H9 (cell line): ENCODE measurements at regions not wholly inside any gene's neighbourhood (a gene's known extent, or its start where the extent isn't known, plus 50 kb on each side); places are given as distances from the start of the nearest gene placed in this dataset.

ENCODE experiments used
- DNase-seq: peaks from one replicate; pipeline ENCODE4 v3.0.0-alpha.2; 2017
- H2AFZ ChIP-seq: one replicate; pipeline ENCODE4 v1.6.1; 2013; ENCODE audit warnings: mild to moderate bottlenecking, low read length, control low read depth, moderate library complexity
- H2AK5ac ChIP-seq: 2 replicates; pipeline ENCODE4 v1.6.1; 2013; ENCODE audit warnings: low read length, control low read depth, mixed read lengths; ENCODE audit not compliant: insufficient read length
- H2BK120ac ChIP-seq: one replicate; pipeline ENCODE4 v1.6.1; 2013; ENCODE audit warnings: low read depth, mild to moderate bottlenecking, low read length, control low read depth, inconsistent platforms; ENCODE audit not compliant: poor library complexity, severe bottlenecking
- H2BK12ac ChIP-seq: 2 replicates; pipeline ENCODE4 v1.6.1; 2013; ENCODE audit warnings: low read length, control low read depth, mixed read lengths, low read depth; ENCODE audit not compliant: insufficient read length
- H2BK15ac ChIP-seq: 2 replicates; pipeline ENCODE4 v1.6.1; 2013; ENCODE audit warnings: low read depth, low read length, control low read depth
- H2BK20ac ChIP-seq: one replicate; pipeline ENCODE4 v1.6.1; 2013; ENCODE audit warnings: low read depth, mild to moderate bottlenecking, low read length, control low read depth, inconsistent platforms; ENCODE audit not compliant: poor library complexity, severe bottlenecking
- H2BK5ac ChIP-seq: 2 replicates; pipeline ENCODE4 v1.6.1; 2013; ENCODE audit warnings: low read length, control low read depth, mixed read lengths; ENCODE audit not compliant: insufficient read length
- H3K14ac ChIP-seq: 2 replicates; pipeline ENCODE4 v1.6.1; 2013; ENCODE audit warnings: low read length, control low read depth; ENCODE audit not compliant: insufficient read depth
- H3K18ac ChIP-seq: 2 replicates; pipeline ENCODE4 v1.6.1; 2013; ENCODE audit warnings: low read depth, mild to moderate bottlenecking, mixed read lengths, low read length, control low read depth; ENCODE audit not compliant: insufficient read length
- H3K23ac ChIP-seq: 2 replicates; pipeline ENCODE4 v1.6.1; 2013; ENCODE audit warnings: low read length, control low read depth, mixed read lengths, low read depth; ENCODE audit not compliant: insufficient read length
- H3K23me2 ChIP-seq: 2 replicates; pipeline ENCODE4 v1.6.1; 2013; ENCODE audit warnings: low read depth, mild to moderate bottlenecking, mixed read lengths, low read length, control low read depth; ENCODE audit not compliant: insufficient read length, poor library complexity, severe bottlenecking
- H3K27ac ChIP-seq: 2 replicates; pipeline ENCODE4 v1.5.1; 2013; ENCODE audit warnings: low read length, control low read depth, mixed read lengths, low read depth; ENCODE audit not compliant: insufficient read length
- H3K27me3 ChIP-seq: 2 replicates; pipeline ENCODE4 v1.6.1; 2013; ENCODE audit warnings: low read length, control low read depth, inconsistent platforms; ENCODE audit not compliant: insufficient read depth
- H3K4ac ChIP-seq: 2 replicates; pipeline ENCODE4 v1.6.1; 2013; ENCODE audit warnings: low read depth, mild to moderate bottlenecking, control low read depth, inconsistent platforms, low read length, moderate library complexity
- H3K4me1 ChIP-seq: 2 replicates; pipeline ENCODE4 v1.6.1; 2013; ENCODE audit warnings: low read length, control low read depth, inconsistent platforms; ENCODE audit not compliant: insufficient read depth
- H3K4me2 ChIP-seq: 2 replicates; pipeline ENCODE4 v1.6.1; 2013; ENCODE audit warnings: low read length, control low read depth, mixed read lengths; ENCODE audit not compliant: insufficient read length, insufficient read depth
- H3K56ac ChIP-seq: 2 replicates; pipeline ENCODE4 v1.6.1; 2013; ENCODE audit warnings: low read depth, mild to moderate bottlenecking, mixed read lengths, low read length, control low read depth; ENCODE audit not compliant: insufficient read length
- H3K79me1 ChIP-seq: 2 replicates; pipeline ENCODE4 v1.6.1; 2013; ENCODE audit warnings: low read depth, mild to moderate bottlenecking, moderate library complexity, low read length, control low read depth, inconsistent platforms; ENCODE audit not compliant: insufficient read depth, poor library complexity, severe bottlenecking
- H3K79me2 ChIP-seq: 2 replicates; pipeline ENCODE4 v1.6.1; 2013; ENCODE audit warnings: low read length, control low read depth, inconsistent platforms; ENCODE audit not compliant: insufficient read depth
- H3K9ac ChIP-seq: 2 replicates; pipeline ENCODE4 v1.6.1; 2013; ENCODE audit warnings: low read length, control low read depth, mixed read lengths; ENCODE audit not compliant: insufficient read length; ENCODE audit errors: extremely low read depth
- H3K9me3 ChIP-seq: one replicate; pipeline ENCODE4 v1.6.1; 2013; ENCODE audit warnings: low read depth, low read length, inconsistent platforms; ENCODE audit not compliant: control insufficient read depth
- H3T11ph ChIP-seq: one replicate; pipeline ENCODE4 v1.6.1; 2013; ENCODE audit warnings: mild to moderate bottlenecking, low read length, control low read depth, inconsistent platforms
- H4K20me1 ChIP-seq: one replicate; pipeline ENCODE4 v1.6.1; 2013; ENCODE audit not compliant: control insufficient read depth, insufficient read length, insufficient read depth
- H4K5ac ChIP-seq: 2 replicates; pipeline ENCODE4 v1.6.1; 2013; ENCODE audit warnings: low read depth, mild to moderate bottlenecking, mixed read lengths, low read length, control low read depth; ENCODE audit not compliant: insufficient read length
- H4K8ac ChIP-seq: replicated peaks from 2 replicates; pipeline ENCODE4 v1.6.1; 2013; ENCODE audit warnings: low read length, control low read depth, mixed read lengths, low read depth; ENCODE audit not compliant: insufficient read length
- H4K91ac ChIP-seq: 2 replicates; pipeline ENCODE4 v1.6.1; 2013; ENCODE audit warnings: low read depth, mild to moderate bottlenecking, moderate library complexity, mixed read lengths, low read length, control low read depth; ENCODE audit not compliant: insufficient read length
- H3K27ac Mint-ChIP-seq, 3 experiments: 2 replicates in 2 of 3; 3 replicates in 1 of 3; pipeline ENCODE4 v1.8.0; 2020 to 2021; ENCODE audit warnings: mixed read lengths in 3 of 3, mild to moderate bottlenecking in 1 of 3, moderate library complexity in 1 of 3
- H3K27me3 Mint-ChIP-seq: 2 replicates; pipeline ENCODE4 v1.8.0; 2021; ENCODE audit warnings: low read depth, mild to moderate bottlenecking, moderate library complexity, mixed read lengths
- H3K36me3 Mint-ChIP-seq, 3 experiments: 2 replicates in 2 of 3; 3 replicates in 1 of 3; pipeline ENCODE4 v1.8.0; 2020 to 2021; ENCODE audit warnings: low read depth in 3 of 3, mixed read lengths in 3 of 3; ENCODE audit not compliant: insufficient read depth in 1 of 3
- H3K4me1 Mint-ChIP-seq, 2 experiments: 2 replicates each; pipeline ENCODE4 v1.8.0; 2020; ENCODE audit warnings: mixed read lengths in 2 of 2
- H3K4me3 Mint-ChIP-seq, 2 experiments: 2 replicates in 1 of 2; 3 replicates in 1 of 2; pipeline ENCODE4 v1.8.0; 2020 to 2021; ENCODE audit warnings: mild to moderate bottlenecking in 2 of 2, mixed read lengths in 2 of 2, moderate library complexity in 1 of 2
- H3K9me3 Mint-ChIP-seq, 2 experiments: 2 replicates in 1 of 2; 3 replicates in 1 of 2; pipeline ENCODE4 v1.8.0; 2020; ENCODE audit warnings: mild to moderate bottlenecking in 2 of 2, mixed read lengths in 2 of 2, moderate library complexity in 1 of 2
- WGBS: extraction: QIAGEN DNeasy Blood & Tissue Kit; methylation state at CpG from one replicate; pipeline ENCODE4 v1.1.7; 2013; ENCODE audit warnings: missing lambda C conversion rate, low lambda C conversion rate, mixed read lengths; ENCODE audit not compliant: insufficient read length; ENCODE audit errors: extremely low coverage; 5-methylcytosine and 5-hydroxymethylcytosine counted together
- TF ChIP-seq, protein P1 (sequence below): fragments of 200-600 bp; sonication (generic); conservative IDR thresholded peaks from 3 replicates; pipeline ENCODE4 v1.8.0; 2021; ENCODE audit warnings: antibody characterized with exemption, mild to moderate bottlenecking

- H3K27me3 Mint-ChIP-seq = peaks cover 9% of the 10 kb centered on the region
These were observed 219.2 kb upstream of the LRFN2 start for GRCh38 chr6:40806256-40806864.

More at GRCh38 chr6:40806256-40806864, 219.2 kb upstream of the LRFN2 start:
- Histone ChIP-seq H3K18ac (no peak overlapping the region), H2BK20ac (no peak overlapping the region), H3K9me3 (no peaks in the 10 kb centered on the region), H3K79me2 (no peaks in the 10 kb centered on the region), H4K5ac (no peak overlapping the region), H3K27ac (no peak overlapping the region), H3K23ac (no peak overlapping the region), H3K79me1 (no peaks in the 10 kb centered on the region), H3K56ac (no peak overlapping the region), H4K91ac (no peak overlapping the region), H4K8ac (no peak overlapping the region), H2AFZ (no peak overlapping the region), H4K20me1 (no peaks in the 10 kb centered on the region), H3K9ac (no peak overlapping the region), H2BK15ac (no peak overlapping the region), H2BK5ac (no peak overlapping the region), H3K27me3 (no peaks in the 10 kb centered on the region), H2BK12ac (no peak overlapping the region), H3T11ph (no peak overlapping the region), H3K4ac (no peak overlapping the region), H3K4me1 (no peaks in the 10 kb centered on the region), H3K4me2 (no peak overlapping the region), H3K14ac (no peak overlapping the region), H2BK120ac (no peak overlapping the region), H3K23me2 (no peaks in the 10 kb centered on the region), H2AK5ac (no peak overlapping the region)
- Mint-ChIP-seq H3K36me3 (no peaks in the 10 kb centered on the region), H3K4me3 (no peak overlapping the region), H3K9me3 (no peaks in the 10 kb centered on the region), H3K4me1 (peaks cover 0 to 3% of the 10 kb centered on the region in 2 experiments; a peak in 2 of 4 replicates), H3K27ac (peak overlapping the region in 2 of 3 experiments; percentile 13 to 48; a peak in 2 of 7 replicates)
- WGBS = no CpG with 5 or more reads among the region's 7 CpGs
- TF ChIP-seq, protein P1, sequence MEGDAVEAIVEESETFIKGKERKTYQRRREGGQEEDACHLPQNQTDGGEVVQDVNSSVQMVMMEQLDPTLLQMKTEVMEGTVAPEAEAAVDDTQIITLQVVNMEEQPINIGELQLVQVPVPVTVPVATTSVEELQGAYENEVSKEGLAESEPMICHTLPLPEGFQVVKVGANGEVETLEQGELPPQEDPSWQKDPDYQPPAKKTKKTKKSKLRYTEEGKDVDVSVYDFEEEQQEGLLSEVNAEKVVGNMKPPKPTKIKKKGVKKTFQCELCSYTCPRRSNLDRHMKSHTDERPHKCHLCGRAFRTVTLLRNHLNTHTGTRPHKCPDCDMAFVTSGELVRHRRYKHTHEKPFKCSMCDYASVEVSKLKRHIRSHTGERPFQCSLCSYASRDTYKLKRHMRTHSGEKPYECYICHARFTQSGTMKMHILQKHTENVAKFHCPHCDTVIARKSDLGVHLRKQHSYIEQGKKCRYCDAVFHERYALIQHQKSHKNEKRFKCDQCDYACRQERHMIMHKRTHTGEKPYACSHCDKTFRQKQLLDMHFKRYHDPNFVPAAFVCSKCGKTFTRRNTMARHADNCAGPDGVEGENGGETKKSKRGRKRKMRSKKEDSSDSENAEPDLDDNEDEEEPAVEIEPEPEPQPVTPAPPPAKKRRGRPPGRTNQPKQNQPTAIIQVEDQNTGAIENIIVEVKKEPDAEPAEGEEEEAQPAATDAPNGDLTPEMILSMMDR = no peak
- no peak for DNase-seq
